Lung (tissue), 11 donors: ENCODE measurements at regions not wholly inside any gene's neighbourhood (a gene's known extent, or its start where the extent isn't known, plus 50 kb on each side); places are given as distances from the start of the nearest gene placed in this dataset.

ENCODE experiments used
- ATAC-seq: fragments of 200-7000 bp; cut with Tn5 transposase; one replicate; pipeline ENCODE4 v1.9.1; 2020; ENCODE audit warnings: moderate number of reproducible peaks; ENCODE audit not compliant: insufficient read depth, low FRiP score
- DNase-seq, 3 donors: peaks; one replicate each; pipeline ENCODE4 v3.0.0-alpha.2; 2013 to 2017
- H3K27ac ChIP-seq, 2 donors: one replicate each; pipeline ENCODE4 v1.5.1; 2013; ENCODE audit warnings: mild to moderate bottlenecking in 2 of 2, moderate library complexity in 2 of 2, control low read depth in 1 of 2, inconsistent platforms in 1 of 2, low read depth in 1 of 2, low read length in 1 of 2
- H3K27me3 ChIP-seq, 3 donors: one replicate each; pipeline ENCODE4 v1.5.1; 2013; ENCODE audit warnings: low read length in 2 of 3; ENCODE audit not compliant: control insufficient read depth in 3 of 3, insufficient read depth in 3 of 3
- H3K36me3 ChIP-seq, 4 donors: one replicate each; pipeline ENCODE4 v1.5.1; 2013; ENCODE audit warnings: low read length in 4 of 4, mild to moderate bottlenecking in 1 of 4, moderate library complexity in 1 of 4; ENCODE audit not compliant: control insufficient read depth in 4 of 4, insufficient read depth in 4 of 4
- H3K4me1 ChIP-seq, 5 donors: one replicate each; pipeline ENCODE4 v1.5.1; 2013; ENCODE audit warnings: low read length in 5 of 5, mild to moderate bottlenecking in 2 of 5, moderate library complexity in 1 of 5; ENCODE audit not compliant: control insufficient read depth in 5 of 5, insufficient read depth in 5 of 5
- H3K4me3 ChIP-seq: one replicate; pipeline ENCODE4 v1.5.1; 2013; ENCODE audit warnings: mild to moderate bottlenecking, control low read depth, moderate library complexity
- H3K9ac ChIP-seq, 2 donors: one replicate each; pipeline ENCODE4 v1.5.1; 2013; ENCODE audit warnings: low read length in 2 of 2, control low read depth in 1 of 2; ENCODE audit not compliant: insufficient read depth in 1 of 2
- H3K9me3 ChIP-seq, 4 donors: one replicate each; pipeline ENCODE4 v1.5.1; 2013; ENCODE audit warnings: low read length in 3 of 4, mild to moderate bottlenecking in 1 of 4, moderate library complexity in 1 of 4; ENCODE audit not compliant: control insufficient read depth in 4 of 4, insufficient read depth in 3 of 4
- WGBS, 2 donors: extraction: QIAGEN DNeasy Blood & Tissue Kit; methylation state at CpG; one replicate each; pipeline ENCODE4 v1.1.7; 2013; 5-methylcytosine and 5-hydroxymethylcytosine counted together
- TF ChIP-seq, protein P1 (sequence below): IDR thresholded peaks from 2 replicates; pipeline ENCODE4 v1.5.1; 2012; ENCODE audit warnings: mild to moderate bottlenecking; ENCODE audit errors: control extremely low read depth, extremely low read depth
- donor health status: control.
- donor health status: control.
- donor health status: Bipolar disorder and iron deficiency.
- donor health status: healthy.
- donor health status: DM: yes; HTN: yes; CAD: no.

DNA sequence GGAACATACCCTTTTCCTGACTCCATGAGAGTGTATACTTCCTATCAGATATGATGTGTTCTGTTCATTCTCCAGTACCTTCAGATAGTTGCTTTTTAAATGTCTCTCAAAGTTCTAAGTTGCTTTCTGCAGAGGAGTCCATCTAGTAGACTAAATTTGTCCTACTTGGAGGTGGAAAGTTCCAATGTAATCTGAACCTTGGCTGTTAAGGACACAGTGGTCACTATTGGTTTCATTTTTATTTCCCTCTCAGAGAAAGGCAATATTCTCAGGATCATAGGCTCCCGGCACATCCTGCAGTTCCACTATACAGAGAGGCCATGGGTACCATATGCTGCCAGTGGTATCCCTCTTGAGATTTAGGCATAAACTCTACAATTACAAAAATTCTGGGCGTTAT, 634.6 kb downstream of the LRRC70 start:
- 80 to 86% methylated on average over 2 of the region's 2 CpGs for WGBS, 2 donors
- ATAC-seq = no peak
- Histone ChIP-seq H3K27me3 (no peaks in the 10 kb centered on the region), H3K36me3 (no peaks in the 10 kb centered on the region), H3K9ac (no peak overlapping the region), H3K9me3 (no peaks in the 10 kb centered on the region), H3K27ac (no peak overlapping the region), H3K4me1 (peaks cover 0 to 6% (median 0%) of the 10 kb centered on the region in 5 donors), H3K4me3 (no peak overlapping the region)
- no peak for DNase-seq
- TF ChIP-seq, protein P1, sequence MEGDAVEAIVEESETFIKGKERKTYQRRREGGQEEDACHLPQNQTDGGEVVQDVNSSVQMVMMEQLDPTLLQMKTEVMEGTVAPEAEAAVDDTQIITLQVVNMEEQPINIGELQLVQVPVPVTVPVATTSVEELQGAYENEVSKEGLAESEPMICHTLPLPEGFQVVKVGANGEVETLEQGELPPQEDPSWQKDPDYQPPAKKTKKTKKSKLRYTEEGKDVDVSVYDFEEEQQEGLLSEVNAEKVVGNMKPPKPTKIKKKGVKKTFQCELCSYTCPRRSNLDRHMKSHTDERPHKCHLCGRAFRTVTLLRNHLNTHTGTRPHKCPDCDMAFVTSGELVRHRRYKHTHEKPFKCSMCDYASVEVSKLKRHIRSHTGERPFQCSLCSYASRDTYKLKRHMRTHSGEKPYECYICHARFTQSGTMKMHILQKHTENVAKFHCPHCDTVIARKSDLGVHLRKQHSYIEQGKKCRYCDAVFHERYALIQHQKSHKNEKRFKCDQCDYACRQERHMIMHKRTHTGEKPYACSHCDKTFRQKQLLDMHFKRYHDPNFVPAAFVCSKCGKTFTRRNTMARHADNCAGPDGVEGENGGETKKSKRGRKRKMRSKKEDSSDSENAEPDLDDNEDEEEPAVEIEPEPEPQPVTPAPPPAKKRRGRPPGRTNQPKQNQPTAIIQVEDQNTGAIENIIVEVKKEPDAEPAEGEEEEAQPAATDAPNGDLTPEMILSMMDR = no peak

DNA sequence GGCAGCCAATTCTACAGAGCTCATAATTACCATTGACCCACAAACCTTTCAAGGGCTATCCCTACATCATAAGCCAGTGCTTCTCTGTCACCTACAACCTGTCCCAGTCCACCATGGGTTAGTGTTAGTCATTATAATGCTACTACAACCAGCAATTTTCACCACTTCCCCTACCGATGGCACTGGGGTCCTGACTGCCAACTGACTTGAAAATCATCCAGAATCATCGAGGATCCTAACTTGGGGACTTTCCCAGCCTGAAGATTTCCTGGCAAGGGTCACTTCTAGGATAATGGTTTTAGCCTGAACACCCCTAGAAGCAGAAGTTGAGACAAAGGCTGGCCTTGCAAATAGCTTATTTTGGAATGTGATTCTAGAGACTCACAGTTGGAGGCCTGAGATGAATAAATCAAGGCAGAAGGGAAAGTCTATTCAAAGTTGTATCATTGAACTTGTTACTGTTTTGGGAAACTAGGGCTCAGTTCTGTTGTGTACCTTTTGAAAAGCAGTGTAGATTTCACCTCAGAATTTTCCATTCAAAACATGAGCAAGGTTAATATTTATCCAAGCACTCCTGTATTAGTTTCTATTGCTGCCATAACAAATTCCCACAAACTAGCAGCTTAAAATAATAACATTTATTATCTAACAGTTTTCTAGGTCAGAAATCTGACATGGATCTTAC, 633.0 kb downstream of the LRRC70 start:
- TF ChIP-seq, protein P1 = no peak
- H3K4me3 ChIP-seq = no peak overlapping the region
- no peak overlapping the region for H3K27ac ChIP-seq
- H3K9ac ChIP-seq = no peak overlapping the region
- no peaks in the 10 kb centered on the region for H3K9me3 ChIP-seq
- peaks cover 0 to 6% (median 0%) of the 10 kb centered on the region in 5 donors for H3K4me1 ChIP-seq
- WGBS, 2 donors = 41 to 62% methylated on average over 2 of the region's 2 CpGs
- no peaks in the 10 kb centered on the region for H3K27me3 ChIP-seq
- no peak for ATAC-seq
- no peak for DNase-seq
- H3K36me3 ChIP-seq = no peaks in the 10 kb centered on the region

DNA sequence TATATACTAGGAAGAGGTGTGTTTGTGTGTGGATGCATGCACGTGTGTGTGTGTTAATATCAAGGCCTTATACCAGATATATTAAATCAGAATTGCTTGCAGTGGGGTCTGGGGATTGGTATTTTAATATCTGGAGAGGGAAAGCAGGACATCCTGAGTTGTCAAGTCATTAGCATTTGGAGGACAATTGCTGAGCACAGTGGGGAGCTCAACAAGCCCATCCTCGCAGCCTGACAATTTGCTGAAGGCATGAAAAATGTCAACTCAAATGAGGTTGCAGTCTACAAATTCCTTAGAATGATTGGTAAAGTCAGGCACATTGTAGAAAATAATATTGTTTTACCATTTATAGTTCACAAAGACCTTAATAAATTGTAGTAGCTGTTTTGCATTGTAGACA, 627.4 kb downstream of the LRRC70 start:
- DNase-seq (no peak), ATAC-seq (no peak)

More for the DNA sequence above, 627.4 kb downstream of the LRRC70 start:
- Histone ChIP-seq H3K27ac (no peak overlapping the region), H3K36me3 (no peaks in the 10 kb centered on the region), H3K4me1 (no peaks in the 10 kb centered on the region), H3K4me3 (no peak overlapping the region), H3K9me3 (no peaks in the 10 kb centered on the region), H3K9ac (no peak overlapping the region), H3K27me3 (no peaks in the 10 kb centered on the region)
- TF ChIP-seq, protein P1 = no peak
- 71 to 79% methylated on average over 2 of the region's 2 CpGs for WGBS, 2 donors
